ENCODE measurements at regions not wholly inside any gene's neighbourhood (a gene's known extent, or its start where the extent isn't known, plus 50 kb on each side); places are given as distances from the start of the nearest gene placed in this dataset.
"Not testable (repeated sequence)": the region's sequence is repeated elsewhere in the genome, so short reads cannot be mapped to it uniquely, and the experiment has no call there.

DNA sequence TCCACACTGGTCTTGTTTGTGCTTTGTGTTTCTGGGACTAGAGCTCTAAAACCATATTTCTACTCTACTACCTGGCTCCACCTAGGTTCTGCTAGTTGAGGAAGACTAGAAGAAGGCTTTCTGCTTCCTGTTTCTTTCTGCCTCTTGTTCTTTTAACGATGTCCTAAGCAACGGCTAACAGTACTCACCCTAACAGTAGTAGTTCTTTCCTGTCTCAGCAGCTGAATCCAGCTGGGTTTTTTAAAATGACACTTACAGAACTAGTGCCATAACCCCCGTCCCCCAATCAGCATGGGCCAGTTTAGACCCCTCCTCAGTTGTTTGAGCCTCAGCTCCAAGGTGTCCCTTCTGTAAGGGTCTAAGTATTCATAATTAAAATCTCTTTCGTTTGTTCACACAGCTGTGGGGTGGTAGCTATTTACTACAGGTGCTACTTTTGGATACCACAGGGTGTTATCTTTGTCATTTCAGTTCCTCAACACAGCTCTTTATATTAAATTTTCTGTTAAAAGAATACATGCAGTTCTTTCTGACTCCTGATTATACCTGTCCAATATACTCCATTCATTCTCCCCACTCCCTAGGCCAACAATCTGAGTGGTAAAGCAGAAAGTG, 790.2 kb downstream of the DHX35 start:
- no peak overlapping the region for H3K4me3 ChIP-seq (ENCODE audit: low read depth, low read length)
- TF ChIP-seq, protein P1, sequence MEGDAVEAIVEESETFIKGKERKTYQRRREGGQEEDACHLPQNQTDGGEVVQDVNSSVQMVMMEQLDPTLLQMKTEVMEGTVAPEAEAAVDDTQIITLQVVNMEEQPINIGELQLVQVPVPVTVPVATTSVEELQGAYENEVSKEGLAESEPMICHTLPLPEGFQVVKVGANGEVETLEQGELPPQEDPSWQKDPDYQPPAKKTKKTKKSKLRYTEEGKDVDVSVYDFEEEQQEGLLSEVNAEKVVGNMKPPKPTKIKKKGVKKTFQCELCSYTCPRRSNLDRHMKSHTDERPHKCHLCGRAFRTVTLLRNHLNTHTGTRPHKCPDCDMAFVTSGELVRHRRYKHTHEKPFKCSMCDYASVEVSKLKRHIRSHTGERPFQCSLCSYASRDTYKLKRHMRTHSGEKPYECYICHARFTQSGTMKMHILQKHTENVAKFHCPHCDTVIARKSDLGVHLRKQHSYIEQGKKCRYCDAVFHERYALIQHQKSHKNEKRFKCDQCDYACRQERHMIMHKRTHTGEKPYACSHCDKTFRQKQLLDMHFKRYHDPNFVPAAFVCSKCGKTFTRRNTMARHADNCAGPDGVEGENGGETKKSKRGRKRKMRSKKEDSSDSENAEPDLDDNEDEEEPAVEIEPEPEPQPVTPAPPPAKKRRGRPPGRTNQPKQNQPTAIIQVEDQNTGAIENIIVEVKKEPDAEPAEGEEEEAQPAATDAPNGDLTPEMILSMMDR (IDR thresholded peaks at IDR 0.05; ENCODE audit: insufficient read depth, low read length, missing control alignments), result no peak
- no peak for DNase-seq (ENCODE audit: low read depth, low spot score)
- CTCF ChIA-PET, result no interaction called here
- POLR2A ChIA-PET, result no interaction called here

DNA sequence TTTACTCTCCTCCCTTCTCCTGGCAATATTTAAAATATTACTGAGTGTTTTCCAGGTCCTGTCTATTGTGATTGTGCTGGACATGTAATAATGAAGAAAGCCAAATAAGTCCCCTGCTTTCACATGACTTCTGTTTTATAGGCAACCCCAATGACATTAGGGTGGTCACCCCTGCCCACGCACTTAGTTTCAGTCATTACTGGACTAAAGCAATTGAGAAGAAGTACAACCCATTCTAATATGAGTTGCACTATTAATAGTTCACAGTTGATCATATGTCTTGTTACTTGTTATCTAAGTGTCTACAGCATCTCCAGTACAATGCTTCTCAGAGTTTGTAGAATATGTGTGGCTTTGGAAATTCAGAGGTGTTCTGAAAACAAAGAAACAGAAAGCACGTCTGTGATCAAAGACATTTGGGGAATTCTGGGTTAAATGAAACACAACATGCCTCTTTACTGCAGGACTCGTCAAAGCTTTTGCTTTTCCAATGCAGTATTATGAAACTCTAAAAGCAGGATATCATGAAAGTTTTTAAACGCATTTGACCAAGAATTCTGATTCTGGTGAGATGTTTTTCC, 789.5 kb downstream of the DHX35 start:
- TF ChIP-seq, protein P1 (IDR thresholded peaks at IDR 0.05; ENCODE audit: insufficient read depth, low read length, missing control alignments), result no peak
- POLR2A ChIA-PET, result no interaction called here
- no peak for DNase-seq (ENCODE audit: low read depth, low spot score)
- CTCF ChIA-PET, result no interaction called here
- H3K4me3 ChIP-seq (ENCODE audit: low read depth, low read length), result no peak overlapping the region

DNA sequence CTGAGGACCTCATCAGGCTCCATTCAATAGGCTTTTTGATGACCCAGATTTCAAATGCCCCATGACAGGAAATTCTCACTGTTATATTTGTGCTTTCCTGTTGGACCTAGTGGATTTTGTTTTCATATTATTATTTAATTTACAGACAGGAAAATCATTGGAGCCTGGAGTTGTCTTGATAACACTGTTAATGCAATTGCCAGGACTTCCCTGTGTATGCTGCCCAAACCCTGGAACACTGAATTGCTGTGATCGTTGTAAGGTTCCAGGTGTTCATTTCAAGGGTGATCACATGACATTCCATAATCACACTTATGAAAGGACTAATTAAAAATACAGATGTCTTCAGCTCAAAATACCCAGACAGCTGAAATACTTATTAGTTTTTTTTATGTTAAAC, 783.2 kb downstream of the DHX35 start:
- no peak overlapping the region for H3K4me3 ChIP-seq (ENCODE audit: low read depth, low read length)
- DNase-seq (ENCODE audit: low read depth, low spot score), result no peak
- ChIA-PET CTCF (no interaction called here), POLR2A (no interaction called here)
- TF ChIP-seq, protein P1 (IDR thresholded peaks at IDR 0.05; ENCODE audit: insufficient read depth, low read length, missing control alignments), result no peak

DNA sequence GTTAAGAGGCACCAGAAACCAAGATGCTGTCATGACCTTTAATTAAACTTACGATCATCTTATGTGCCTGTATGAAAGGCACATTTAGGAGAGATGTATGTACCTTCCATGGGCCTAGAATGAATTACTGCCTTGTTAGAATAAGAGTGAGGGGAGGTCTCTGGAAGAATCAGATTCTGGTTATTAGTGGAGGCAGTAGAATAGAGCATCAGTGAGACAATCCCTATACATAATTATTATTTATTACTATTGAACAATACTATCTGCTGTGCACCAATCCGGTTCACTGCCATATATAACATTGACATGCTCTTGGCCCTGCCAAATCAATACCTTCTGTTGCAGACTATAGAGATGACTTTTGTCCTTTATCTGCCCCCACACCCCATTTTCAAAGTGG, 776.5 kb downstream of the DHX35 start:
- TF ChIP-seq, protein P1 (IDR thresholded peaks at IDR 0.05; ENCODE audit: insufficient read depth, low read length, missing control alignments), result no peak
- POLR2A ChIA-PET, result no interaction called here
- no peak overlapping the region for H3K4me3 ChIP-seq (ENCODE audit: low read depth, low read length)
- no peak for DNase-seq (ENCODE audit: low read depth, low spot score)
- CTCF ChIA-PET, result no interaction called here

DNA sequence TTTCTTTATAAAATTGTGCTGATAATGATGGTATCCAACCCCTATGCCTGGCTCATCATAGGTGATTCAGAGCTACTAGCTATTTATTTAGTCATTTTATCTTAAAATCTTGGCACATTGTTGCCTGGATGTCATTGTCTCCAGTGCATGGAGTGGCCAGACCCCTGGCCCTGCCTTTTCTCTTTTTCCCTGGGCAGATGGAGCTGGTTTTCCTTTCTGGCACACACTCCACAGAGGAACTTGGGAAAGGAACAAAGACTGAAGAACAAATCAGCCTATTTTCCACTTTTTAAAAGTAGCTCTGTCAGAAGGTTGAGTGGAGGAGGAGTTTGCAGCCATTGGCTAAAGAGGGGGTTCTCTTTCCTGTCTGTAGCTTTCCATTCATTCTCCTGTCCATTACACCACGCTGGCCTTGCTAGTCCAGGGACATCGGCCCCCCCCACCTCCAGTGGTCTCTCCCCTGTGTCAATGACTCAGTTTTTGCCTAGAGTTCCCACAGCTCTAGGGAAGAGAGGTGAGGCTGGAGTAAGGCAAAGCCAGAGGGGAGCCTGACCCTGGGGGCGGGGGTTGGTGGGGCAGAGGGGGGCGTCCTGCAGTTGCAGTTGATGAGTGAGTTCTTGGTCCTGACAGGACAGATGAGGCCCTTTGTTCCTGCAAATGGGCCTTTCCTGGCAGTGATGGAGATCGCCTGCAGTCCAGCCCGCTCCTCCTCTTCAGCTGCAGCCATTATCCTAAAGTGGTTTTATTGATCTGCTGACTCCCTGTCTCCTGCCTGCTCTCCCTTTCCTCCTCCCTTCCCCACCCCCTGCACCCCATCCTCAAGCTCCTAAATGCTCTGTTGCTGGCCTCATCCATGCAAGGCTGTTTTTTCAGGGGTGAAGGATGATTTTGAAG, 774.5 kb downstream of the DHX35 start:
- ChIA-PET POLR2A (no interaction called here), CTCF (no interaction called here)
- DNase-seq (ENCODE audit: low read depth, low spot score), result no peak
- H3K4me3 ChIP-seq (ENCODE audit: low read depth, low read length), result no peak overlapping the region
- TF ChIP-seq, protein P1 (IDR thresholded peaks at IDR 0.05; ENCODE audit: insufficient read depth, low read length, missing control alignments), result no peak

DNA sequence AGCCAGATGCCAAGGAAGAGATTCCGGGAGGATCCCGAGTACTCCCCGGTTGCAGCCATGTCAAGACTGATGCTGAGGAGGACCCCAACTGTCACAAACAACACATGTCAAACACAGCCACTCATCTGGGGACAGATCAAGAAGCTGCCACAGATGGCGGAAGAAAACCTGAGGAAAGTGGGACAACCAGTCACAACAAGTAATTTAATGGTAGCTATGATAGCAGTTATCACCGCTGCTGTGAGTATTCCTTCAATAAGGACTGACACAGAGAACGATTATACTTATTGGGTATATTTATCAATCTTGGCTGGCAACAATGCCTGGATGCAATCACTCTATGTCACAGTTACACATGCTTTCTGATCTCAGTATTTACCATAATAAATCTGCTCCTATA, 763.4 kb downstream of the DHX35 start:
- POLR2A ChIA-PET; CTCF ChIA-PET; H3K4me3 ChIP-seq (ENCODE audit: low read depth, low read length); DNase-seq (ENCODE audit: low read depth, low spot score): not testable (repeated sequence)

Data from AG04449 (cell line).